ENCODE measurements at regions not wholly inside any gene's neighbourhood (a gene's known extent, or its start where the extent isn't known, plus 50 kb on each side); places are given as distances from the start of the nearest gene placed in this dataset.
"Not testable (repeated sequence)": the region's sequence is repeated elsewhere in the genome, so short reads cannot be mapped to it uniquely, and the experiment has no call there.

DNA sequence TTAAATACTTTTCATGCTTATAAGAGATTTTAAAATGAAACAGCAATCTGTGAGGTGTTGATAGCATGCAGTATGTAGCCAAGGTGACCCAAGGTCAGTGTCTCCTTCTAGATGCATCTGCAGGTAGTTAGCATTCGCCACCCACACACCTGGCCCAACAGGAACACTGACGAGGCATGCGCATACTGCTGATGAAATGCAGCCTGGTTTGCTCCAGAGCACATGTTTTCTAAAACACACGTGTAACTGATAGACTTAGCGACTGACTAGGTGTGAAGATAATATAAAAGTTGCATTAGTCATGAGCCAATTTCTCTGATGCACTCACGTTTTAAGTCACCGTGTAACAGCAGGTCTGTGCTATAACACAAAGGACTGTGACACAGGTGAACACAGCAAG lies 77.1 kb upstream of the RPS6KA2 start:
- H3K4me3 ChIP-seq (ENCODE audit: low read length) = no peak overlapping the region
- DNase-seq (ENCODE audit: low read depth) = no peak
- TF ChIP-seq, protein P1, sequence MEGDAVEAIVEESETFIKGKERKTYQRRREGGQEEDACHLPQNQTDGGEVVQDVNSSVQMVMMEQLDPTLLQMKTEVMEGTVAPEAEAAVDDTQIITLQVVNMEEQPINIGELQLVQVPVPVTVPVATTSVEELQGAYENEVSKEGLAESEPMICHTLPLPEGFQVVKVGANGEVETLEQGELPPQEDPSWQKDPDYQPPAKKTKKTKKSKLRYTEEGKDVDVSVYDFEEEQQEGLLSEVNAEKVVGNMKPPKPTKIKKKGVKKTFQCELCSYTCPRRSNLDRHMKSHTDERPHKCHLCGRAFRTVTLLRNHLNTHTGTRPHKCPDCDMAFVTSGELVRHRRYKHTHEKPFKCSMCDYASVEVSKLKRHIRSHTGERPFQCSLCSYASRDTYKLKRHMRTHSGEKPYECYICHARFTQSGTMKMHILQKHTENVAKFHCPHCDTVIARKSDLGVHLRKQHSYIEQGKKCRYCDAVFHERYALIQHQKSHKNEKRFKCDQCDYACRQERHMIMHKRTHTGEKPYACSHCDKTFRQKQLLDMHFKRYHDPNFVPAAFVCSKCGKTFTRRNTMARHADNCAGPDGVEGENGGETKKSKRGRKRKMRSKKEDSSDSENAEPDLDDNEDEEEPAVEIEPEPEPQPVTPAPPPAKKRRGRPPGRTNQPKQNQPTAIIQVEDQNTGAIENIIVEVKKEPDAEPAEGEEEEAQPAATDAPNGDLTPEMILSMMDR (conservative IDR thresholded peaks at IDR 0.05; ENCODE audit: low read depth, low read length) = no peak

DNA sequence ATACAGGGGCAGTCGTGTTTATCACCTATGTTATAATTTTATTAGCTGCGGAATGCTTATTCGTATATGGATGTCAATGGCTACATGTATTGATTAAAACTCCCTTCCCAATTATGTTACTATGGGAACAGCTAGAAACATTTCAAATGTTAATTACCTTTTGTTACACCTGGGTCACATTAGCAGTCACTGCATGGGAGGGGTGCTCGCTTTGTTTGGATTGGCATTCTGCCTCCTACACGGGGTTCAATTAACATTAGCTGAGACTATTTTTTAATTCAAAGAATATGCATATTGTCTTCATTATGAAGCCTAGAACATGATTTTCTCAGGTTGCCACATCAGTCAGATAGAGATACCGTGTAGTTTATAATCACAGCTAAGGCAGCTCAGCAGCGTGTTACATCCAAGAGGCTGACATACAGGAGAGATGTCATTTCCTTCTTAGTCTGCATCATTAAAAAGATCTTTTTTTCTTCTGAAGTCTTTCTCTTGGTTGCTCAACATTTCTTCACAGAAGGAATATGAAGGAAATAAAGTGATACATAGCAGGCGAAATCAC lies 76.2 kb upstream of the RPS6KA2 start:
- no peak for DNase-seq (ENCODE audit: low read depth)
- TF ChIP-seq, protein P1 (conservative IDR thresholded peaks at IDR 0.05; ENCODE audit: low read depth, low read length) = no peak
- H3K4me3 ChIP-seq (ENCODE audit: low read length) = no peak overlapping the region

DNA sequence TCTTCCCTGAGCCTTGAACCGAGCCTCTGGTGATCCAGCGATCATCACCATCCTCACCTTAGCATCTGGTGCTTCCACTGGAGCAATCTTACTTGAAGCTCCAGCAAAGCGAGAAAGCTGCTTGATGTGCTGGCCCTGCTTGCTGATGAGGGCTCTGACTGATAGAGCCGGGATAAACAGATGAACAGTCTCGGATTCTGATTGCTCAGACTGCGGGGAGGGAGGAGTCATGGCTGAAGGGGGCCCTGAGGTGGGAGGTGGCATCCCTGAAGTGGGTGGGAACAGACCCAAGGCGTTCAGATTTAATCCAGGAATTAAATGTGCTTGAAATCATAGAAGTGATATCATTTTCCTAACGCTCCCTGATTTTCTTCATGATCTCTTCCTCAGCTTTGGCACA lies 74.4 kb upstream of the RPS6KA2 start:
- not testable (repeated sequence) for H3K4me3 ChIP-seq (ENCODE audit: low read length); DNase-seq (ENCODE audit: low read depth)

DNA sequence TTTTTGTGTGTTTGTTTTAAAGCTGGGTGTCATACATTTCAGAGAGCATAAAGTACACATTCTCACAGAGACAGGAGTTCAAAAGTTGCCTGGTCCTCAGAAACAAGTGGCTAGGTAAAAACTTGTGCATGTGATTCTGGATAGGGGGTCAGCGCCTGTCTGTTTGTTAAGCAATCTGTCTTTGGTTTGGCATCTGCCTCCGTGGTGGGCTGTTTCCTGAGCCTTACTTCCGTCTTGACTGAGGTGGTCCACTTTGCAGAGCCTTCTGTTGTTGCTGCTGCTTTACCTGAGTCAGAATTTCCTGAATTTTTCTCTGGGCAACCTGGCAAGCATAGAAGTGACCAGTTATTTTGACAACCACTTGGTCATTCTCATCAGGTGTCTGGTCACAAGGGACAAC lies 73.8 kb upstream of the RPS6KA2 start:
- not testable (repeated sequence) for H3K4me3 ChIP-seq (ENCODE audit: low read length); DNase-seq (ENCODE audit: low read depth)

DNA sequence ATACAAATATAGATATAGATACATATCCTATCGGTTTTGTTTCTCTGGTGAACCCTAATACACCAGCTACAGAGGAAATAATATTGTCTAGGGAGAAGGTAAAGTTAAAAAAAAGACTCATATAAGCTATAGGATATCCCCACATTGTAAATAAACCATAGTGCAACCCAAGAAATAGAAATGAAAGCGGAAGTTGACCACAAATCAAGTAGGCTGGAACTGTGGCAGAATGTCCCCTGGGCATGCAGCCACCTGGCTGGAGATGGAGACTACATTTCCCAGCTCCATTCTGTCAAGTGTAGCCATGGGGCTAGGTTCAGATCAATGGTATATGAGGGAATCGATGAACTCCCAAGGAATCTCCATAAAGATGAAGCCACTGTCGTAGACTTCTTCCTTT lies 70.1 kb upstream of the RPS6KA2 start:
- TF ChIP-seq, protein P1 (conservative IDR thresholded peaks at IDR 0.05; ENCODE audit: low read depth, low read length) = no peak
- no peak for DNase-seq (ENCODE audit: low read depth)
- no peak overlapping the region for H3K4me3 ChIP-seq (ENCODE audit: low read length)

DNA sequence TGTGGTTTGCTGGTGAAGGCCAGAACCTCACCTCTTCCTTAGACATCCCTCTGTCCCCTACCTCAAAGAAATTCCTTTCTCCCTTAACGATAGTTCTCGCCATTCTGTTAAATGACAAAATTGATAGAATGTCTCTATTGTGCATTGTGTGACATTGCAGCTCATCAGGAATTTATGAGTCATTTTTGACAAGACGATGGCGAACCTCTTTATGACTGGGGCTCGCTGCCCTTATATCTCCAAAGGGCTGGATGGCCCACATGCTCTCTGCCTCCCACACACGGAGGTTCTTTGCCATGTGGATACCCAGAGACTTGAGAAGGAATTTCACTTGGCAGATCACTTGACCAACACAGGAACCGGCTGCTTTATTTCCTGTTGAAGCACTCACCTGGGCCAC lies 66.8 kb upstream of the RPS6KA2 start:
- no peak for DNase-seq (ENCODE audit: low read depth)
- H3K4me3 ChIP-seq (ENCODE audit: low read length) = no peak overlapping the region
- TF ChIP-seq, protein P1 (conservative IDR thresholded peaks at IDR 0.05; ENCODE audit: low read depth, low read length) = no peak

DNA sequence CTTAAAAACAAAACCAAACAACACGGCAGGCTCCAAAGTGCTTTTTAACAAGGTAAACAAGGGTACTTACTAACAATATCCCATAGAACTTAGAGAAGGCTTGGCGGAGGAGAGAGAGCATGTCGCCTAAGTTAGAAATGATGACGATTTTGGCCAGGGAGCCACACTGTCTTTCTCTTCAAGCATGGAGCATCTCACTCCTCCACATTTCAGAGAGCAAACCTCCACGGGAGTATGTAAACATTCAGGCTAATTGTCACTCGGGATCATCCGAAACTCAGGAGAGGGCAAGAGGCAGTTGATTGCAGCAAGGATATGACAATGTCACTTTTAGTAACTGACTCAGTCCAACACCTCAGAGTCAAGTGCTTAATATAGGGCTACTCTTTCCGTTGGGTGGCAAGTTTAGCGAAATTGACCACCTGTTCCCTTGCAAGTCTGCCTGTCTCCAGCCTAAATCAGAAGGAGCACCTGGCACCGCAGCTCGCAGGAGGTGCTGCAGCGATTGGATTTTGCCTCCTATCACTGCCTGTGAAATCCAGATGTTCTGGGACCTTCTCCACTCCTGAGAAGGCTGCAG lies 65.8 kb upstream of the RPS6KA2 start:
- no peak for DNase-seq (ENCODE audit: low read depth)
- TF ChIP-seq, protein P1 (conservative IDR thresholded peaks at IDR 0.05; ENCODE audit: low read depth, low read length) = no peak
- H3K4me3 ChIP-seq (ENCODE audit: low read length) = no peak overlapping the region

DNA sequence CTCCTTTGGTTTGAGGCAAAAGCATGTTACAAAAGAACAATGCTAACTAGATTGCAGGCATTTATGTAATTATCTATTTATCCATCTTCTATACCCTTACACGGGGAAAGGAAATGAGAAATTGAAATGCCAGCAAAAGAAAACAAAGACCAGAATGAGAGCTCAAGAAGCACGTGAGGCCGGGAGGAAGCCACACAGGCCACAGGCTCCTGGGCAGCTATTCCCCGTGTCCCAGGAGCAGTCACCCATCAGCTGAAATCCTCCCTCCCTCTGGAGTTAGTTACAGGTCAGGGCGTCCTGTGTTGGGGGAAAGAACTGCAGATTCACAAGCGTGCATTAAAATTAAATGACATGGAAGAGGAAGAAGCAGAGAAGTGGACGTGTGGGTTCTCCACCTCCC lies 64.7 kb upstream of the RPS6KA2 start:
- H3K4me3 ChIP-seq (ENCODE audit: low read length) = no peak overlapping the region
- DNase-seq (ENCODE audit: low read depth) = no peak

More for the DNA sequence above, 64.7 kb upstream of the RPS6KA2 start:
- TF ChIP-seq, protein P1 (conservative IDR thresholded peaks at IDR 0.05; ENCODE audit: low read depth, low read length) = no peak

All from retinal pigment epithelial cell (primary cell).